Esophagus squamous epithelium (tissue), 4 donors: ENCODE measurements at regions not wholly inside any gene's neighbourhood (a gene's known extent, or its start where the extent isn't known, plus 50 kb on each side); places are given as distances from the start of the nearest gene placed in this dataset.

Experiments
- POLR2A ChIP-seq, 4 donors: fragments of 450-650 bp; IDR thresholded peaks; one replicate each; pipeline ENCODE4 v1.6.1; 2017; ENCODE audit warnings: antibody characterized with exemption in 4 of 4, mild to moderate bottlenecking in 4 of 4, moderate library complexity in 3 of 4
- TF ChIP-seq, protein P1 (sequence below), 6 experiments: fragments of 450-650 bp in 4 of 6; fragments of 200-600 bp in 2 of 6; sonication (generic) in 2 of 6; IDR thresholded peaks; one replicate each; pipeline ENCODE4 v1.5.1; 2016 to 2019; ENCODE audit warnings: antibody characterized with exemption in 6 of 6, mild to moderate bottlenecking in 4 of 6, moderate library complexity in 4 of 6

DNA sequence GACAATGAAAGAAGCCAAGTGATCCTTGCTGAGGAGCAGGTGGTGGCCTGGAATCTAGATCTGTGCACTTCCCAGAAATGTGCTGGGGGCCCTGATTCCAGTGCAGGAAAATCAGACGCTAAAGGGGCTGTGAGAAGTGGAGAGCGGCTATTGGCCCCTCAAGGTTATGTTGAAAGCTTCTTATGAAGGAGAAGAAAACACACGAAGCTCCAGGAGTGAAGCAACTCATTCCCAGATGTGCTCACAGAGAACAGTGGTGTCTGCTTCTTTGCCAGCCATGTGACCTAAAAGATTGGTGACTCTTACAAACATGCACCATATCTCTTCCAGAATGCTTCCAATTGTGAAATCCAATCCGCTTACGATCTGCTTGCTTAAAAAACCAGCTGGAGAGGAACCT is 679.3 kb upstream of the IGFBP3 start:
- TF ChIP-seq, protein P1, sequence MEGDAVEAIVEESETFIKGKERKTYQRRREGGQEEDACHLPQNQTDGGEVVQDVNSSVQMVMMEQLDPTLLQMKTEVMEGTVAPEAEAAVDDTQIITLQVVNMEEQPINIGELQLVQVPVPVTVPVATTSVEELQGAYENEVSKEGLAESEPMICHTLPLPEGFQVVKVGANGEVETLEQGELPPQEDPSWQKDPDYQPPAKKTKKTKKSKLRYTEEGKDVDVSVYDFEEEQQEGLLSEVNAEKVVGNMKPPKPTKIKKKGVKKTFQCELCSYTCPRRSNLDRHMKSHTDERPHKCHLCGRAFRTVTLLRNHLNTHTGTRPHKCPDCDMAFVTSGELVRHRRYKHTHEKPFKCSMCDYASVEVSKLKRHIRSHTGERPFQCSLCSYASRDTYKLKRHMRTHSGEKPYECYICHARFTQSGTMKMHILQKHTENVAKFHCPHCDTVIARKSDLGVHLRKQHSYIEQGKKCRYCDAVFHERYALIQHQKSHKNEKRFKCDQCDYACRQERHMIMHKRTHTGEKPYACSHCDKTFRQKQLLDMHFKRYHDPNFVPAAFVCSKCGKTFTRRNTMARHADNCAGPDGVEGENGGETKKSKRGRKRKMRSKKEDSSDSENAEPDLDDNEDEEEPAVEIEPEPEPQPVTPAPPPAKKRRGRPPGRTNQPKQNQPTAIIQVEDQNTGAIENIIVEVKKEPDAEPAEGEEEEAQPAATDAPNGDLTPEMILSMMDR (IDR thresholded peaks at IDR 0.05), result no peak
- TF ChIP-seq POLR2A (IDR thresholded peaks at IDR 0.05), result no peak
